Thoracic aorta (tissue), 2 donors: ENCODE measurements at regions not wholly inside any gene's neighbourhood (a gene's known extent, or its start where the extent isn't known, plus 50 kb on each side); places are given as distances from the start of the nearest gene placed in this dataset.

ENCODE experiments used
- ATAC-seq: fragments of 150-250 bp; one replicate; pipeline ENCODE4 v1.8.0; 2017; ENCODE audit warnings: low read depth; ENCODE audit not compliant: insufficient number of reproducible peaks, low FRiP score
- DNase-seq: peaks from one replicate; pipeline ENCODE4 v3.0.0-alpha.2; 2020; ENCODE audit warnings: low spot score
- H3K27ac ChIP-seq, 2 donors: fragments of 200-600 bp; sonication (generic); 1 replicate in 1 of 2; 2 replicates in 1 of 2; pipeline ENCODE4 v1.5.1; 2016; ENCODE audit warnings: mild to moderate bottlenecking in 2 of 2, moderate library complexity in 2 of 2
- H3K27me3 ChIP-seq: fragments of 200-600 bp; sonication (generic); replicated peaks from 2 replicates; pipeline ENCODE4 v1.6.0; 2016; ENCODE audit warnings: mild to moderate bottlenecking; ENCODE audit not compliant: insufficient read depth
- H3K36me3 ChIP-seq: fragments of 200-600 bp; sonication (generic); one replicate; pipeline ENCODE4 v1.5.1; 2016
- H3K4me1 ChIP-seq, 2 donors: fragments of 200-600 bp; sonication (generic); 1 replicate in 1 of 2; 2 replicates in 1 of 2; pipeline versions ENCODE4 v1.5.1 to v1.6.0; 2016; ENCODE audit warnings: low read depth in 2 of 2, mild to moderate bottlenecking in 1 of 2; ENCODE audit not compliant: control insufficient read depth in 1 of 2
- H3K4me3 ChIP-seq: fragments of 200-600 bp; sonication (generic); 2 replicates; pipeline ENCODE4 v1.5.1; 2016; ENCODE audit warnings: mild to moderate bottlenecking
- H3K9me3 ChIP-seq: fragments of 200-600 bp; sonication (generic); 2 replicates; pipeline ENCODE4 v1.5.1; 2016
- TF ChIP-seq, protein P1 (sequence below): fragments of 200-600 bp; sonication (generic); IDR thresholded peaks from one replicate; pipeline ENCODE4 v1.5.1; 2019; ENCODE audit warnings: antibody characterized with exemption

DNA sequence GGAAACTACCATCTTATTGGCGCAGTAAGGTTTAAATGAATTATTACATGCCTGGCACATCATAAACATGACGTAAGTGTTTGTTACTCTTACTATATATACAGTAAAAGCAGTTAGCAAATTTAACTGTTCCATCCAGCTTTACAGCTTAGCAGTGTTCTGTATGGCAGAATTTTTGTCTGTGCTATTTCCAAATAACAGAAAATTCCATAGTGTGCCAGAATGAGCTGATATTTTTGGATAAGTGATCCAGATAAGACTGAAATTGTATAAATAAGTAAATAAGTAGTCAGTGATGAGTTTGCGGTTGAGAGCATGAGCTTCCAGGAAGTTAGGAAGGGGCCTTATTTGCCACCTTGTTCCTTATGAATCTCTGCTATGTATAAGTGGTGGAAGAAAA lies 236.5 kb upstream of the SLC10A2 start:
- Histone ChIP-seq H3K4me1 (no peaks in the 10 kb centered on the region), H3K36me3 (no peaks in the 10 kb centered on the region), H3K4me3 (no peak overlapping the region), H3K9me3 (no peaks in the 10 kb centered on the region), H3K27ac (no peak overlapping the region), H3K27me3 (no peaks in the 10 kb centered on the region)
- no peak for ATAC-seq
- TF ChIP-seq, protein P1, sequence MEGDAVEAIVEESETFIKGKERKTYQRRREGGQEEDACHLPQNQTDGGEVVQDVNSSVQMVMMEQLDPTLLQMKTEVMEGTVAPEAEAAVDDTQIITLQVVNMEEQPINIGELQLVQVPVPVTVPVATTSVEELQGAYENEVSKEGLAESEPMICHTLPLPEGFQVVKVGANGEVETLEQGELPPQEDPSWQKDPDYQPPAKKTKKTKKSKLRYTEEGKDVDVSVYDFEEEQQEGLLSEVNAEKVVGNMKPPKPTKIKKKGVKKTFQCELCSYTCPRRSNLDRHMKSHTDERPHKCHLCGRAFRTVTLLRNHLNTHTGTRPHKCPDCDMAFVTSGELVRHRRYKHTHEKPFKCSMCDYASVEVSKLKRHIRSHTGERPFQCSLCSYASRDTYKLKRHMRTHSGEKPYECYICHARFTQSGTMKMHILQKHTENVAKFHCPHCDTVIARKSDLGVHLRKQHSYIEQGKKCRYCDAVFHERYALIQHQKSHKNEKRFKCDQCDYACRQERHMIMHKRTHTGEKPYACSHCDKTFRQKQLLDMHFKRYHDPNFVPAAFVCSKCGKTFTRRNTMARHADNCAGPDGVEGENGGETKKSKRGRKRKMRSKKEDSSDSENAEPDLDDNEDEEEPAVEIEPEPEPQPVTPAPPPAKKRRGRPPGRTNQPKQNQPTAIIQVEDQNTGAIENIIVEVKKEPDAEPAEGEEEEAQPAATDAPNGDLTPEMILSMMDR, result no peak
- no peak for DNase-seq

GRCh38 chr13:103299079-103299478 lies 232.9 kb upstream of the SLC10A2 start:
- no peaks in the 10 kb centered on the region for H3K4me1 ChIP-seq
- no peak overlapping the region for H3K27ac ChIP-seq
- H3K9me3 ChIP-seq, result peaks cover 3% of the 10 kb centered on the region
- TF ChIP-seq, protein P1, result no peak
- H3K4me3 ChIP-seq, result no peak overlapping the region
- no peaks in the 10 kb centered on the region for H3K36me3 ChIP-seq
- H3K27me3 ChIP-seq, result no peaks in the 10 kb centered on the region
- DNase-seq, result no peak
- ATAC-seq, result no peak

- H3K36me3 ChIP-seq, result no peaks in the 10 kb centered on the region
- TF ChIP-seq, protein P1, result no peak
- H3K4me1 ChIP-seq, result no peaks in the 10 kb centered on the region
- H3K27ac ChIP-seq, result no peak overlapping the region
- DNase-seq, result no peak
- peaks cover 3% of the 10 kb centered on the region for H3K9me3 ChIP-seq
- no peak for ATAC-seq
- H3K27me3 ChIP-seq, result no peaks in the 10 kb centered on the region
- H3K4me3 ChIP-seq, result no peak overlapping the region
Measured at GRCh38 chr13:103297083-103297482, 230.9 kb upstream of the SLC10A2 start.

DNA sequence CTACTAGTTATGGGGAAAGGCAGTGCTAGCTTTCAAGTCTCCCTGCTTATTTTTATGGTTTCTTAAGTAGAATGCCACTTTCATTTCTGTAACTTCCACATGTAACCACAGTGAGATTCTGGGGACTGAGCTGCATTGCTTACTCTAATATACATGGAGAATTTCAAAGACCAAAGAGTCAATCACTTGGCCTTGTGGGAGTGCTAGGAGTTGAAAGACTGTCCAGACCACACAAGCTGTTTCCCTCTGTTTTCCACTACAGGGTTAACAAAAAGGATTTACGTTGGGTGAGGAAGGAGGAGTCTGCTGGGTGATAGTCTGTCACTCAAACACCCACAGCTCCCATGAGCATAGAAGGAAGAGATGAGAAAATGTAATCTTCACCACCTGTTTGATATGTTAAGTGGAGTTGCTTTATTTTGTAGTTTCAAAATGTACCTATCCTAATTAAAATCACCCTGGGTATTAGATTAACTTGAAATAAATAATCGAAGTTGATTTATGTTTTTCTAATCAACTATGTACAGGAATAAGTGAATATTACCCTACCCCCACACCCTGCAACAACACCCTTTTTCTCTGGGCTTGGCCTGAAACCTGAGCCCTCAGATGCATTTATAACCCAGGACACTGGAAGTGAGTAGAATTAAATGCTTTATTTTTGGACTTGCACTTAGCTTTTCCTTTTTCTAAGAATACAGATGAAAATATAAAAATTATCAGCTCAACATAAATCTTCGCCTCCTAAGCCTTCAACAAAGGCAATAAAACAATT lies 225.8 kb upstream of the SLC10A2 start:
- H3K4me3 ChIP-seq, result no peak overlapping the region
- ATAC-seq, result no peak
- H3K27ac ChIP-seq, result no peak overlapping the region
- no peaks in the 10 kb centered on the region for H3K4me1 ChIP-seq
- TF ChIP-seq, protein P1, result no peak
- no peak for DNase-seq
- no peaks in the 10 kb centered on the region for H3K27me3 ChIP-seq
- H3K36me3 ChIP-seq, result no peaks in the 10 kb centered on the region
- H3K9me3 ChIP-seq, result peaks cover under 1% of the 10 kb centered on the region

GRCh38 chr13:103291226-103291625 lies 225.0 kb upstream of the SLC10A2 start:
- Histone ChIP-seq H3K4me1 (no peaks in the 10 kb centered on the region), H3K4me3 (no peak overlapping the region), H3K27me3 (no peaks in the 10 kb centered on the region), H3K36me3 (no peaks in the 10 kb centered on the region), H3K9me3 (no peaks in the 10 kb centered on the region), H3K27ac (no peak overlapping the region)
- TF ChIP-seq, protein P1, result no peak
- DNase-seq (no peak), ATAC-seq (no peak)
